ENCODE measurements at regions not wholly inside any gene's neighbourhood (a gene's known extent, or its start where the extent isn't known, plus 50 kb on each side); places are given as distances from the start of the nearest gene placed in this dataset.
"Not testable (repeated sequence)": the region's sequence is repeated elsewhere in the genome, so short reads cannot be mapped to it uniquely, and the experiment has no call there.

- DNase-seq: no peak
- Histone ChIP-seq H3K9me3 (ENCODE audit: control insufficient read depth, low read depth, low read length) (no peaks in the 10 kb centered on the region), H3K4me1 (ENCODE audit: control insufficient read depth, insufficient read depth, low read length) (no peaks in the 10 kb centered on the region), H3K4me3 (ENCODE audit: low read length) (no peak overlapping the region), H3K27me3 (ENCODE audit: control insufficient read depth, insufficient read depth, low read length) (no peaks in the 10 kb centered on the region), H3K36me3 (ENCODE audit: control insufficient read depth, insufficient read depth, low read length) (no peaks in the 10 kb centered on the region), H3K27ac (ENCODE audit: low read length) (no peak overlapping the region)
- WGBS (ENCODE audit: insufficient coverage, low lambda C conversion rate): no CpG with 5 or more reads among the region's 2 CpGs
Measured at GRCh38 chr4:12120968-12121367, 692.3 kb upstream of the HS3ST1 start.

- 80% methylated on average over 1 of the region's 2 CpGs for WGBS (ENCODE audit: insufficient coverage, low lambda C conversion rate)
- no peaks in the 10 kb centered on the region for H3K36me3 ChIP-seq (ENCODE audit: control insufficient read depth, insufficient read depth, low read length)
- H3K4me1 ChIP-seq (ENCODE audit: control insufficient read depth, insufficient read depth, low read length): no peaks in the 10 kb centered on the region
- H3K9me3 ChIP-seq (ENCODE audit: control insufficient read depth, low read depth, low read length): peaks cover 6% of the 10 kb centered on the region
- DNase-seq: no peak
- H3K27ac ChIP-seq (ENCODE audit: low read length): no peak overlapping the region
- no peak overlapping the region for H3K4me3 ChIP-seq (ENCODE audit: low read length)
- H3K27me3 ChIP-seq (ENCODE audit: control insufficient read depth, insufficient read depth, low read length): no peaks in the 10 kb centered on the region
Measured at GRCh38 chr4:12118651-12119213, 690.0 kb upstream of the HS3ST1 start.

GRCh38 chr4:12116009-12116552, 687.4 kb upstream of the HS3ST1 start:
- Histone ChIP-seq H3K36me3 (ENCODE audit: control insufficient read depth, insufficient read depth, low read length) (no peaks in the 10 kb centered on the region), H3K27ac (ENCODE audit: low read length) (no peak overlapping the region), H3K27me3 (ENCODE audit: control insufficient read depth, insufficient read depth, low read length) (no peaks in the 10 kb centered on the region), H3K4me1 (ENCODE audit: control insufficient read depth, insufficient read depth, low read length) (no peaks in the 10 kb centered on the region), H3K4me3 (ENCODE audit: low read length) (no peak overlapping the region), H3K9me3 (ENCODE audit: control insufficient read depth, low read depth, low read length) (peaks cover 10% of the 10 kb centered on the region)
- no CpG with 5 or more reads among the region's 3 CpGs for WGBS (ENCODE audit: insufficient coverage, low lambda C conversion rate)
- no peak for DNase-seq

GRCh38 chr4:12110627-12111026, 681.9 kb upstream of the HS3ST1 start:
- no peak for DNase-seq
- no peaks in the 10 kb centered on the region for H3K4me1 ChIP-seq (ENCODE audit: control insufficient read depth, insufficient read depth, low read length)
- 100% methylated on average over 1 of the region's 3 CpGs for WGBS (ENCODE audit: insufficient coverage, low lambda C conversion rate)
- no peaks in the 10 kb centered on the region for H3K36me3 ChIP-seq (ENCODE audit: control insufficient read depth, insufficient read depth, low read length)
- H3K27me3 ChIP-seq (ENCODE audit: control insufficient read depth, insufficient read depth, low read length): no peaks in the 10 kb centered on the region
- peaks cover 10% of the 10 kb centered on the region for H3K9me3 ChIP-seq (ENCODE audit: control insufficient read depth, low read depth, low read length)
- H3K27ac ChIP-seq (ENCODE audit: low read length): no peak overlapping the region
- H3K4me3 ChIP-seq (ENCODE audit: low read length): no peak overlapping the region

GRCh38 chr4:12109056-12109455, 680.4 kb upstream of the HS3ST1 start:
- H3K27me3 ChIP-seq (ENCODE audit: control insufficient read depth, insufficient read depth, low read length); H3K4me3 ChIP-seq (ENCODE audit: low read length); H3K9me3 ChIP-seq (ENCODE audit: control insufficient read depth, low read depth, low read length); H3K4me1 ChIP-seq (ENCODE audit: control insufficient read depth, insufficient read depth, low read length); H3K27ac ChIP-seq (ENCODE audit: low read length); H3K36me3 ChIP-seq (ENCODE audit: control insufficient read depth, insufficient read depth, low read length); DNase-seq: not testable (repeated sequence)
- WGBS (ENCODE audit: insufficient coverage, low lambda C conversion rate): no CpG with 5 or more reads among the region's 4 CpGs

- H3K4me3 ChIP-seq (ENCODE audit: low read length): no peak overlapping the region
- no peak overlapping the region for H3K27ac ChIP-seq (ENCODE audit: low read length)
- no peaks in the 10 kb centered on the region for H3K36me3 ChIP-seq (ENCODE audit: control insufficient read depth, insufficient read depth, low read length)
- peak in 1 of 2 donors; percentile 7 for DNase-seq
- WGBS (ENCODE audit: insufficient coverage, low lambda C conversion rate): no CpG with 5 or more reads among the region's 5 CpGs
- no peaks in the 10 kb centered on the region for H3K27me3 ChIP-seq (ENCODE audit: control insufficient read depth, insufficient read depth, low read length)
- H3K9me3 ChIP-seq (ENCODE audit: control insufficient read depth, low read depth, low read length): no peaks in the 10 kb centered on the region
- no peaks in the 10 kb centered on the region for H3K4me1 ChIP-seq (ENCODE audit: control insufficient read depth, insufficient read depth, low read length)
Measured at GRCh38 chr4:12105519-12105918, 676.8 kb upstream of the HS3ST1 start.

GRCh38 chr4:12089920-12090319, 661.2 kb upstream of the HS3ST1 start:
- H3K27ac ChIP-seq (ENCODE audit: low read length); H3K9me3 ChIP-seq (ENCODE audit: control insufficient read depth, low read depth, low read length); H3K36me3 ChIP-seq (ENCODE audit: control insufficient read depth, insufficient read depth, low read length); H3K4me1 ChIP-seq (ENCODE audit: control insufficient read depth, insufficient read depth, low read length); H3K27me3 ChIP-seq (ENCODE audit: control insufficient read depth, insufficient read depth, low read length); DNase-seq; H3K4me3 ChIP-seq (ENCODE audit: low read length): not testable (repeated sequence)
- 100% methylated on average over 1 of the region's 21 CpGs for WGBS (ENCODE audit: insufficient coverage, low lambda C conversion rate)

- Histone ChIP-seq H3K4me3 (ENCODE audit: low read length) (no peak overlapping the region), H3K9me3 (ENCODE audit: control insufficient read depth, low read depth, low read length) (no peaks in the 10 kb centered on the region), H3K4me1 (ENCODE audit: control insufficient read depth, insufficient read depth, low read length) (no peaks in the 10 kb centered on the region), H3K27ac (ENCODE audit: low read length) (no peak overlapping the region), H3K36me3 (ENCODE audit: control insufficient read depth, insufficient read depth, low read length) (no peaks in the 10 kb centered on the region), H3K27me3 (ENCODE audit: control insufficient read depth, insufficient read depth, low read length) (no peaks in the 10 kb centered on the region)
- WGBS (ENCODE audit: insufficient coverage, low lambda C conversion rate): 50% methylated on average over 1 of the region's 5 CpGs
- DNase-seq: no peak
Measured at GRCh38 chr4:12084690-12085089, 656.0 kb upstream of the HS3ST1 start.

GRCh38 chr4:12071316-12071715, 642.6 kb upstream of the HS3ST1 start:
- H3K36me3 ChIP-seq (ENCODE audit: control insufficient read depth, insufficient read depth, low read length): no peaks in the 10 kb centered on the region
- H3K4me1 ChIP-seq (ENCODE audit: control insufficient read depth, insufficient read depth, low read length): no peaks in the 10 kb centered on the region
- H3K9me3 ChIP-seq (ENCODE audit: control insufficient read depth, low read depth, low read length): no peaks in the 10 kb centered on the region
- H3K4me3 ChIP-seq (ENCODE audit: low read length): no peak overlapping the region
- WGBS (ENCODE audit: insufficient coverage, low lambda C conversion rate): no CpG with 5 or more reads among the region's 2 CpGs
- no peaks in the 10 kb centered on the region for H3K27me3 ChIP-seq (ENCODE audit: control insufficient read depth, insufficient read depth, low read length)
- DNase-seq: no peak
- no peak overlapping the region for H3K27ac ChIP-seq (ENCODE audit: low read length)

- WGBS (ENCODE audit: insufficient coverage, low lambda C conversion rate): no CpG with 5 or more reads among the region's 2 CpGs
- no peaks in the 10 kb centered on the region for H3K36me3 ChIP-seq (ENCODE audit: control insufficient read depth, insufficient read depth, low read length)
- H3K27ac ChIP-seq (ENCODE audit: low read length): no peak overlapping the region
- no peak for DNase-seq
- H3K27me3 ChIP-seq (ENCODE audit: control insufficient read depth, insufficient read depth, low read length): no peaks in the 10 kb centered on the region
- no peak overlapping the region for H3K4me3 ChIP-seq (ENCODE audit: low read length)
- H3K4me1 ChIP-seq (ENCODE audit: control insufficient read depth, insufficient read depth, low read length): no peaks in the 10 kb centered on the region
- no peaks in the 10 kb centered on the region for H3K9me3 ChIP-seq (ENCODE audit: control insufficient read depth, low read depth, low read length)
Measured at GRCh38 chr4:12053966-12054365, 625.3 kb upstream of the HS3ST1 start.

- no peak overlapping the region for H3K4me3 ChIP-seq (ENCODE audit: low read length)
- H3K36me3 ChIP-seq (ENCODE audit: control insufficient read depth, insufficient read depth, low read length): no peaks in the 10 kb centered on the region
- no peaks in the 10 kb centered on the region for H3K27me3 ChIP-seq (ENCODE audit: control insufficient read depth, insufficient read depth, low read length)
- H3K9me3 ChIP-seq (ENCODE audit: control insufficient read depth, low read depth, low read length): no peaks in the 10 kb centered on the region
- no peaks in the 10 kb centered on the region for H3K4me1 ChIP-seq (ENCODE audit: control insufficient read depth, insufficient read depth, low read length)
- H3K27ac ChIP-seq (ENCODE audit: low read length): no peak overlapping the region
- no peak for DNase-seq
Measured at GRCh38 chr4:12053556-12053955, 624.9 kb upstream of the HS3ST1 start.
